OCI-LY1 (cell line): ENCODE measurements at regions not wholly inside any gene's neighbourhood (a gene's known extent, or its start where the extent isn't known, plus 50 kb on each side); places are given as distances from the start of the nearest gene placed in this dataset.

Experiments used
- EZH2 ChIP-seq: fragments of 200-600 bp; sonication (generic), shearing (Covaris generic); IDR thresholded peaks from 2 replicates; pipeline ENCODE4 v1.8.0; 2017; ENCODE audit warnings: borderline replicate concordance, mixed run types, mild to moderate bottlenecking, antibody characterized with exemption, low read length, moderate library complexity, mixed read lengths
- TF ChIP-seq, protein P1 (sequence below): fragments of 200-600 bp; sonication (generic), shearing (Covaris generic); IDR thresholded peaks from 2 replicates; pipeline ENCODE4 v1.5.1; 2017; ENCODE audit warnings: mild to moderate bottlenecking, antibody characterized with exemption, low read length, moderate library complexity, mixed read lengths

DNA sequence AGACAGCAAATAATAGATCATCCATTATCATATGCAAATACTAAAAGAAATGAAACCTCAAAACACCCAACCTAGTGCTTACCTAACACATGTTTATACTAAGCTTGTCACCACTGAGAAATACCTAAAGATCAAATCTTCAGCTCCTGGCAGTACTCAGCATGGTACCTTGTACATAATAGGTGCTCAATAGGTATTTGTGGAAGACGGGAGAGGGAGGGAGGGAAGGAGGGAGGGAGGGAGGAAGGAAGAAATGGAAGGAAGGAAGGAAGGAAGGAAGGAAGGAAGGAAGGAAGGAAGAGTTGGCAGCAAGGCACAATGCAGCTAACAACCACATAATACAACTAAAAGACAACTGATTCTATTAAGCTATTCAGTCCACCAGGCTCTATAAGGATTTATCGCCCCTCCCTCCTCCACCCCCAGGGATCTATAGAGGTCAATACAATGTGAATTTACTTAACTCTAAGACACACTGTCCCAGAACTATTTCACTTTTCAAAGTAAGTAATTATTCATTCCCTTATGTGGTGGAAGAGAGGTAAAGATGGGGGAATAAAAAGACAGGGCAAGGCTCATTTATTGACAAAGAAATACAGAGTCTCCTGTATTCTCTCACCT is 328.9 kb downstream of the PAPSS1 start:
- TF ChIP-seq, protein P1, sequence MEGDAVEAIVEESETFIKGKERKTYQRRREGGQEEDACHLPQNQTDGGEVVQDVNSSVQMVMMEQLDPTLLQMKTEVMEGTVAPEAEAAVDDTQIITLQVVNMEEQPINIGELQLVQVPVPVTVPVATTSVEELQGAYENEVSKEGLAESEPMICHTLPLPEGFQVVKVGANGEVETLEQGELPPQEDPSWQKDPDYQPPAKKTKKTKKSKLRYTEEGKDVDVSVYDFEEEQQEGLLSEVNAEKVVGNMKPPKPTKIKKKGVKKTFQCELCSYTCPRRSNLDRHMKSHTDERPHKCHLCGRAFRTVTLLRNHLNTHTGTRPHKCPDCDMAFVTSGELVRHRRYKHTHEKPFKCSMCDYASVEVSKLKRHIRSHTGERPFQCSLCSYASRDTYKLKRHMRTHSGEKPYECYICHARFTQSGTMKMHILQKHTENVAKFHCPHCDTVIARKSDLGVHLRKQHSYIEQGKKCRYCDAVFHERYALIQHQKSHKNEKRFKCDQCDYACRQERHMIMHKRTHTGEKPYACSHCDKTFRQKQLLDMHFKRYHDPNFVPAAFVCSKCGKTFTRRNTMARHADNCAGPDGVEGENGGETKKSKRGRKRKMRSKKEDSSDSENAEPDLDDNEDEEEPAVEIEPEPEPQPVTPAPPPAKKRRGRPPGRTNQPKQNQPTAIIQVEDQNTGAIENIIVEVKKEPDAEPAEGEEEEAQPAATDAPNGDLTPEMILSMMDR: no peak
- no peak for TF ChIP-seq EZH2
